SKM-1 (cell line): ENCODE measurements at regions not wholly inside any gene's neighbourhood (a gene's known extent, or its start where the extent isn't known, plus 50 kb on each side); places are given as distances from the start of the nearest gene placed in this dataset.

ENCODE experiments used
- DNase-seq: peaks from one replicate; lab custom pipeline; 2025; ENCODE audit not compliant: unreplicated experiment; lab: John Stamatoyannopoulos, UW

DNA sequence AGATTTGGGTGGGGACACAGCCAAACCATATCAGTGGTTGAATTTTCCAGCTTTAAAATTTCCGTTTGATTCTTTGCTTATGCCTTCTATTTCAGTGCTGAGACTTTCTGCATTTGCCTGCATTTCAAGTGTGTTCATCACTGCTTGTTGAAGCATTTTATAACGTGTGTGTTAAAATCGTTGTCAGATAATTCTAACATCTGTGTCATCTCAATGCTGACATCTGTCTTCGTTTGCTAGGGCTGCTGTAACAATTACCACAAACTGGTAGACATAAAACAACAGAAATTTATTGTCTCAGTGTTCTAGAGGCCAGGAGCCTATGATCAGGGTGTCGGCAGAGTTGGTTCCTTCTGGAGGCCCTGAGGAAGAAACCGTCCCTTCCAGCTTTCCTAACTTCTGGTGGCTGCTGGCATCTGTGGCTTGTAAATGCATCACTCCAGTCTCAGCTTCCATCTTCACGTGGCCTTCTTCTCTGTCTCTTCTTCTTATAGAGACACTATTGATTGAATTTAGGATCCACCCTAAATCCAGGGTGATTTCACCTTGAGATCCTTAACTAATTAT, 71.1 kb upstream of the SDK1 start:
- DNase-seq = no peak

GRCh38 chr7:3230908-3231307, 70.1 kb upstream of the SDK1 start:
- DNase-seq = no peak

DNA sequence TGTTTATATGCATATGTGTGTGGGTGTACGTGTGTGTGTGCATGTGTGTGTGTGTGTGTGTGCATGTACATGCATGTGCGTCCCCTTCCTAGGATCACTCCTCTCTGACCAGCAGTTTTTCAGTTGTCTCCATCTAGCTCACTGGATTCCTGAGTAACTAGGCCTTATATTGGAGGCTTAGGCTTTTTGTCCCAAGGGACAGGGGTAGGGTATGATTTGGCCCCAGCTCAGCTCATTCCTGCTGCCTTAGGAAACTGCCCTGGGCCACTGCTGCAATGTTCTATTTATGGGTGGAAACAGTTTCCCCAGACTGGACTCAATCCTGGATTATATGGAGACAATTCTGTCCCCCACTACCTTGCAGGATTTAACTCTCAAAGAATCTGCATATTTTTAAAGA, 68.8 kb upstream of the SDK1 start:
- no peak for DNase-seq

DNA sequence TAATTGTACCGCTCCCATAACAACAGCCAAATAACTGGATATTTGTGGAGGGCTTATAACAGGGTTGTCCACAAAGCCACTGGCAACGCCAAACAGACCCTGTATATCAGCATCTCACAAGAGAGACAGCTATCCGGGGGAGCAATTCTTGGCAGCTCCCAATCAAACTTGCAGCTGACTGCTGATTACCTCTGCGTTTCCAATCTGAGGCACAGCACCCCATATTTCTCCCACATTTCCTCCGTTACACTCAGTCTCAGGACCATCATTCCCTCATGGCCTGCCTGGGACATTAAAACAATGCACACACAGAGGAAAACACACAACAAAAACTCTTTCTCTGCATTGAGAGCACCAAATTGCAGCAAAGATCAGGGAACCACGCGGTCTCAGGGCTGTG, 67.8 kb upstream of the SDK1 start:
- DNase-seq = no peak

DNA sequence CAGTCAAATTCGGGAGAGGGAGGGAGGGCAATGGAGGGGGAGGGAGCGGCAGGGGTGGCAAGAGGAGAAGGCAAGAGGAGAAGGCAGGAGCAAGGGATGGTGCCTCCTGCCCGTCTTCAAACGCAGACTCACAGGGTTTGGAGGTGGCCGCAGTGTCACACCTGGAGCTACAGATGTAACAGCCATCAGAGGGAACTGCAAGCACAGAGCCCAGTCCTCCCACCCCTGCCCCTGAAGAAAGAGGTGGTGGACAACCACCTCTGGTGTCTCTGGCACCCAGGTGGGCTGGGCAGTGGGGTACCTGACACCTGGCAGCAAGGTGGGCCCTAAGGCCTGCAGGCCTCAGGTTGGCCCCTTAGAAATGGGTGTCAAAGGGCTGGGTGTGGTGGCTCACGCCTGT, 67.0 kb upstream of the SDK1 start:
- DNase-seq = no peak

DNA sequence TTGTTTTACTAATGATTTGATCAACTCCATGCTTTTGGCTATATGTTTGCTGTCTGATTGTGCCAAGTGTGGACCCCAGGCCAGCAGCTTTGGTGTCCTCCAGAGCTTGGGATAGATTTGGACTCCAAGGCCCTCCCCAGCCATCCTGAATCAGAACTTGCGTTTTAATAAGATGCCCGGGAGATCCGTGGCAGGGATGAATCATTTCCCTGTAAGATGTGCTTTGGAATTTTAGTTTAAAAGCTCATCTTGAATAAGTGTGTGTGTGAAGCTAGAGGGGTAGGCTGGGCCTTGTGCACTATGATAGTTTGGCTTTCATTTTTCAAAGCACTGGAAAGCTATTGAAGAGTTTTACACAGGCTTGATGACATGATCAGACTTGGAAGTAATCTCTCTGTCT, 66.2 kb upstream of the SDK1 start:
- DNase-seq = no peak

GRCh38 chr7:3235322-3235721, 65.7 kb upstream of the SDK1 start:
- DNase-seq = no peak

DNA sequence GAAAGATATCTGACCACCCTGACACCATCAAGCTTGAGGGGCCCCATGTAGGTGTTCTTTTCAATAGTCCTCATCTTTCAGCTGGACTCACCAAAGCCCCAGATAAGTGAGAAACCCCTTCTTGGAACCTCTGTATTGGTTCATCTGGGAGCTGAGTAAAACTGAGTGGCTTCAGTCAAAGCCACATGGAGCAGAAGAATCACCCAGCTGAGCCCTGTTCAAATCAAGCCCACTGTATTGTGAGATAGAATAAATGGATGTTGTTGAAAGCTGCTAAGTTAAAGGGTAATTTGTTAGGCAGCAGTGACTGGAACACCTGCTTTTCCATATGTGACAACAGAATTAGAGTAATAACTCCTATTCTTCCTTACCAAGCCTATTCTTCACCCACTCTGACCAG, 64.8 kb upstream of the SDK1 start:
- DNase-seq = no peak

DNA sequence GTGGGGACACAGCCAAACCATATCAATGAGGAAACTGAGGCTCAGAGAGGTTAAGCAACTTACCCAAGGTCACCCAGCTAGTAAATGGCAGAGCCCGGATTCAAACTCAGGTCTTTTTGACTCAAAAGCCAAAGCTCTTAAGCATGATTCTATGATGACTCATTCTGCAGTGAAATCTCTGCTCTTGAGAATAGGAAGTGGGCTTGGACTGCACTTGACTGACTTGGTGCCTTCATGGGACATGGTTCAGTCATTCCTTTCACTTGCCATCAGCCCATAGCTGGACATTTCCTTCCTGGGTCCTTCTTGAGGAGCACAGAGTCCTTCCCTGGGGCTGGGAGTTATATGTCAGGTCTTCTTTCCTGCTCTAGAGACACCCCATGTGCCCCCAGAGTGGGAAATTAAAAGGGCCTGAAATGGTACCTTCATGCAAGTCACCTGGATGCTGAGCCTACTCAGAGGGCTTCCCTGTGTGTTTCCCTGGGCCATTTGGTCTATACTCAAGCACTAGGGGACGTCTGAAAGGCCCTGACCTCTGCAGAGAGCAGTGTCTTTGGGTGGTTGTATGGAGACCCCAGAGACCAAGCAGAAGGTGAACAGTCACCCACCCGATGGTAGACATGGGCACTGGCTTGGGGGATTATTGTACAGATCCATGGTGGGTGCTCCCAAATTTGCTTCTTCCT, 62.4 kb upstream of the SDK1 start:
- DNase-seq = no peak

DNA sequence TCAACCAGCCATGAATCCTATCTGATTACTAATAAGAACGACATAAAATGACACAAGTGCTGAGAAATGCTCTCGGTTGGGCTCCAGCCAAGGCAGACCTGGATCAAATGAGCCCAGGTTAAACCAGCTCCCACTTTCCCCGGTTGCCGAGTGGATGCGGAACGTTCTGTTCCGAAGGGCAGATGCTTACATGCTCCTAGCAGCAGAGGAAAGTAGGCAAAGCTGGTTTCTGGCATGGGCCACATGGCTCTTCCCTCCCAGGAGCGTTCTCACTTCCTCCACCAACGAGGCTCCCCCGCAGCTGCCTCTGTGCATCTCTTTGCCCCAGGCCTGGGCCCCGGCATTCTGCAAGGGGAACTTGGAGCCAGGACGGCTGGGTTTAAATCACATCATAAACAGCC, 61.8 kb upstream of the SDK1 start:
- no peak for DNase-seq

DNA sequence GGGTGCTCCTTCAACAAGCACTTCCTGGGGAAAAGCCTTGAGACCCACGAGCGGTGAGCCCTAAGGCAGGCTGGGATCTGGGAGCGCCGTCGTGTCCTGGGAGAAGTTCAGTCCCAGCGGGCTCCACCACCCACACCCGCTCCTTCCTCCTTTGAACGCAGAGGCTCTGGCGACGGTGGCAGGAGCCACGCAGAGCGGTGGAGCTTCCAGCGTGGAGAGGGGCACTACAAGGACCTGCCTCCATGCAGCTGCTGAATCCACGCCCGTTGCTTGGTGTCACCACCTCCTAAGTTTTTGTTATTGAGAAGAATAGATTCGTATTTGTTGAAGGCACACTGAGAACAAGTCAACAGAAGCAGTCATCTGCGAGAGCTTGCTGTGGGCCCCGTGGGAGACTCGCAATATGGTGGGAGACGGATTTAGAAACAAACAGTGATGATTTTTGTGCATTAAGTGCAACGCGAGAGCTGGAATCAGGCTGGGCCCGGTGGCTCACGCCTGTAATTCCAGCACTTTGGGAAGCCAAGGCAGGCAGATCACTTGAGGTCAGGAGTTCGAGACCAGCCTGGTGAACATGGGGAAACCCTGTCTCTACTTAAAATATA, 60.1 kb upstream of the SDK1 start:
- DNase-seq = no peak

DNA sequence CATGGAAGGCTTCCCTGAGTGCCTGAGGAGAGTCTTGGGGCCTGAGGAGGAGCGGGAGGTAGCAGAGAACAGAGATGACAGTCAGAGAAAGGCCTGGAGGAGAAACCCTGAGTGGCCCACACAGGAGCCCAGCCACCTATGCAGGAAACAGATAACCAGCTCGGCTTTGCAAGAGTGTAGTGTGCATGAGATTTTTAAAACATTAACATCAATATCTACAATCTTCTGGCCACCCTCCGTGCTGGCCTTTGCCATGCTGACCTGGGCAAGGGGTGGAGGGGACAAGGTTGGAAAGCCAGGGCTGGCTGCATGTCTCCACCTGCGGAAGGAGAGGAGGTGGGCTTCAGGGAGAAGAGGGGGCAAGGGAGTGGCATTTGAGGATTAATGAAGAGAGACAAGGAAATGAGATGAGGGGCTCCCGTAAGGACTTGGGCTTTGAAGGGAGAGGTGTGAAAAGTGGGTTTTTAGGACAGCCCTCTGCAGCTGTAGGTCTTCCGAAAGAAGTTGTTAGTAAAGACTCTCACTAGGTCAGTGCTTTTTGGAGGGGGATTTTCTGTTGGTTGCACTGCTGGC, 59.3 kb upstream of the SDK1 start:
- no peak for DNase-seq

GRCh38 chr7:3242398-3242972, 58.6 kb upstream of the SDK1 start:
- DNase-seq = no peak

- DNase-seq = no peak
Measured at GRCh38 chr7:3243256-3243655, 57.8 kb upstream of the SDK1 start.

DNA sequence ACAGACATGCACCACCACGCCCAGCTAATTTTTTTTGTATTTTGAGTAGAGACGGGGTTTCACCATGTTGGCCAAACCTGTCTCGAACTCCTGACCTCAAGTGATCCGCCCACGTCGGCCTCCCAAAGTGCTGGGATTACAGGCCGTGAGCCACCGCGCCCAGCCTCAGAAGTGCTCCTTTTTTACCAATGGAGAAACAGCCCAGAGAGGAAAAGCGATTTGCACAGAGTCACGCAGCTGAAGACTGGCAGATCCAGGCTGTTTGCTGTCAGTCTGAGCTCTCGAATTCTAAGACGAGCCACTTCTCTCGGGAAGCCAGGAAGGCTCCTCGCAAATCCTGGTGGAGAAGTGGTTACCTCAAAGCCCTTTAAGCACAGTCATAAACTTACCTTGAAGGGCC, 57.4 kb upstream of the SDK1 start:
- DNase-seq = no peak

DNA sequence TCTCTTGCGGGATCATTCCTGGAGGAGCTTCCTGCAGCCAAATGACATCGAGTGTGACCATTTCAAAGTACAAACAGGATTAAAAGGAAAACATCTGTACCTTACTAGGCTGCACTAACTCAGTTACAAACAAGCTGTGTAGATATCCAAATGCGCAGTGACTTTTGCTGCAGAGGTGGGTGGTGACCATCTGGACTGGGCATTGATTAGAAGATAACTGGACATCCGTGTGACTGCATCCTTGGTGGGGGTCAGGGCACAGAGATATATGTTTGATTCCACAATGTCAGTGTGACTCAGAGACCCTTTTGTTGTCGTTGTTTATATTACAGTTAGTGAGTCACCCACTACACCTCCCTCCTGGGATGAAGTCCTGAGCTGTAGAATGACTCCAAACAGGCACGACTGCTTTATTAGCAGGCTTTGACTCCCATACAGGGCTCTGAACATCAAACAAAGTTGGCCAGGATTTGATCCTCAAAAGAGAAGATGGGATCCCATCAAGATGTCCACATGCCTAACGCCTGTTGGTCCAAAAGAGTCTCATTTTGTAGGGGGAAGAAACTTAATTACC, 56.7 kb upstream of the SDK1 start:
- DNase-seq = no peak

GRCh38 chr7:3245077-3245476, 56.0 kb upstream of the SDK1 start:
- no peak for DNase-seq

GRCh38 chr7:3245721-3246120, 55.3 kb upstream of the SDK1 start:
- no peak for DNase-seq

DNA sequence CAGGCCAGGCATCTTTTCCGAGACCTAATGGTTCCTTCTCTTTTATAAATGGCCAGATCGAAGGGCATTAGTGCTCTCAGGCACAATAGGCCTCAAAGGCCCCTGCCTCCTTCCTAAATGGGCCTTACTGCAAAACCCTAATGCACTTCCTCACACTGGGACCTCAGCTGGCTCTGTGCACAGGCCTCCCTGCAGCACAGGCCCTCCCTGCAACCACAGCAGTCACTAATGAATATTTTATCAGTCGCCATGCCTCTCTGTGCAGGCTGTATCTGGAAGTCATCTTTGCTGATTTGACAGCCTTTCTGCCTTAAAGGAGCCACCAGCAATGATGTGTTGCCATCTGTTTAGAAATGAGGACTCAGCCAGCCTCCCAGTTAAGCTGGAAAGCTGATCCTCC, 54.9 kb upstream of the SDK1 start:
- no peak for DNase-seq

DNA sequence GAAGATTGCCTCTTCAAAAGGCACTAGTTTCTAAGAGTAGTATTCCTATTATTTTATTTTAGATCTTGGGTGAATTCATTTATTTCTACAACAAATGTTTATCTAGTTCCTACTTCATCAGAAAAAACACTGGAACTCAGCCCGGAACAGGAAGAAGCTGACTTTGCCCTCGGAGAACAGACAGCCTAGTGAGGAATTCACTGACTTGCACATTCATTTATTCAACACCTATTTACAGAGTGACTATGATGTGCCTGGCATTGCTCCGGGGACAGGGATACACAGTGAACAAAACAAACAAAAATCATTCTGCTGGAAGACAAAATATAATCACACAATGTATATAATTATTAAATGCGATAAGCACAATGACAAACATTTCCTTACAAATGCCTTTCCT, 54.4 kb upstream of the SDK1 start:
- DNase-seq = no peak

GRCh38 chr7:3250725-3251124, 50.3 kb upstream of the SDK1 start:
- DNase-seq = no peak
